ENCODE measurements at regions not wholly inside any gene's neighbourhood (a gene's known extent, or its start where the extent isn't known, plus 50 kb on each side); places are given as distances from the start of the nearest gene placed in this dataset.

DNA sequence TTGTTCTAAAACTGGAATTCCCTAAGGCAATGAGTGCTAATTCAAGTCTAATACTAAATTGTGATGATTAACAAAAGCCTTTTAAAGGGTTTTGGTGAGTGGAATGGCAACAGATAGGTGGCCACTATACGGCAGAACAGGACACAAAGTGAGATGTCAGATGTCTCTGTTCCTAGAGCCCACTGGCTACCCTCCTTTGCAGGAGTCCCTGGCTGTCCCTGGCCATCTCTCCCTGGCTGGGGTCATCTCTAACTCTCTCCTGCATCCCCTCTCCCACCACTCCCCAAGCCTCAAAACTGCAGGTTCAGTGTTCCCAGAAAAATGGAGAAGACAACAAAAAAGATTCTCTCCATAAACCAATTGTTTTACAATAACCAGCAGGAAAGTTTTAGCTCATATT is 79.2 kb downstream of the MDH1 start:
- 58 to 61% methylated on average over 1 of the region's 1 CpG for WGBS, 2 donors
- Histone ChIP-seq H3K4me3 (no peak overlapping the region), H3K9me3 (no peaks in the 10 kb centered on the region), H3K4me1 (no peaks in the 10 kb centered on the region), H3K27ac (no peak overlapping the region), H3K27me3 (no peaks in the 10 kb centered on the region), H3K36me3 (ENCODE audit: low read depth, missing control alignments) (no peaks in the 10 kb centered on the region)
- DNase-seq, result no peak
- intact Hi-C loops (cut with DNase I; ENCODE audit: low total_unique reads), result no loop called here
- TF ChIP-seq POLR2A (IDR thresholded peaks at IDR 0.05), result no peak
- TF ChIP-seq, protein P1, sequence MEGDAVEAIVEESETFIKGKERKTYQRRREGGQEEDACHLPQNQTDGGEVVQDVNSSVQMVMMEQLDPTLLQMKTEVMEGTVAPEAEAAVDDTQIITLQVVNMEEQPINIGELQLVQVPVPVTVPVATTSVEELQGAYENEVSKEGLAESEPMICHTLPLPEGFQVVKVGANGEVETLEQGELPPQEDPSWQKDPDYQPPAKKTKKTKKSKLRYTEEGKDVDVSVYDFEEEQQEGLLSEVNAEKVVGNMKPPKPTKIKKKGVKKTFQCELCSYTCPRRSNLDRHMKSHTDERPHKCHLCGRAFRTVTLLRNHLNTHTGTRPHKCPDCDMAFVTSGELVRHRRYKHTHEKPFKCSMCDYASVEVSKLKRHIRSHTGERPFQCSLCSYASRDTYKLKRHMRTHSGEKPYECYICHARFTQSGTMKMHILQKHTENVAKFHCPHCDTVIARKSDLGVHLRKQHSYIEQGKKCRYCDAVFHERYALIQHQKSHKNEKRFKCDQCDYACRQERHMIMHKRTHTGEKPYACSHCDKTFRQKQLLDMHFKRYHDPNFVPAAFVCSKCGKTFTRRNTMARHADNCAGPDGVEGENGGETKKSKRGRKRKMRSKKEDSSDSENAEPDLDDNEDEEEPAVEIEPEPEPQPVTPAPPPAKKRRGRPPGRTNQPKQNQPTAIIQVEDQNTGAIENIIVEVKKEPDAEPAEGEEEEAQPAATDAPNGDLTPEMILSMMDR (IDR thresholded peaks at IDR 0.05), result no peak

DNA sequence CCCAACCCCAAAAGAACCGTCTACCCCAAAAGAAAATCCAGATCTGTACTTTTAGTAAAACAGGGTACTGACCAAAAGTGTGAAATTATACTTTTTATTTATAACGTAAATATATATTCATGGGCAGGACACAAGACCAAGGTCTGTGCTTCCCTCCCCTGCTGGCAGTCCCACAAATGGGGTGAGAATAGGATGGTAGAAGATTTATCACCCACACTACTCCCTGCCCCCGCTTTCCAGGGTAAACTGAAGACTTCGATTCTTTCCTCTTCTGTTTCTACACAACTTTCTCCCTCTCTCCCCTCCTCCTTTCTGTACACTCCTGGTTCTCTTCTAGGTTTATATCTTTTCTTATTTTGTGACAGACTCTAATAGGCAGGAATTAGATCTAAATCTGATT is 79.7 kb downstream of the MDH1 start:
- Histone ChIP-seq H3K36me3 (ENCODE audit: low read depth, missing control alignments) (no peaks in the 10 kb centered on the region), H3K4me1 (no peaks in the 10 kb centered on the region), H3K4me3 (no peak overlapping the region), H3K27ac (no peak overlapping the region), H3K27me3 (no peaks in the 10 kb centered on the region), H3K9me3 (no peaks in the 10 kb centered on the region)
- no peak for DNase-seq
- no peak for TF ChIP-seq POLR2A (IDR thresholded peaks at IDR 0.05)
- TF ChIP-seq, protein P1 (IDR thresholded peaks at IDR 0.05), result no peak
- 63% methylated on average over 4 of the region's 4 CpGs for WGBS, 2 donors
- intact Hi-C loops (cut with DNase I; ENCODE audit: low total_unique reads), result no loop called here

DNA sequence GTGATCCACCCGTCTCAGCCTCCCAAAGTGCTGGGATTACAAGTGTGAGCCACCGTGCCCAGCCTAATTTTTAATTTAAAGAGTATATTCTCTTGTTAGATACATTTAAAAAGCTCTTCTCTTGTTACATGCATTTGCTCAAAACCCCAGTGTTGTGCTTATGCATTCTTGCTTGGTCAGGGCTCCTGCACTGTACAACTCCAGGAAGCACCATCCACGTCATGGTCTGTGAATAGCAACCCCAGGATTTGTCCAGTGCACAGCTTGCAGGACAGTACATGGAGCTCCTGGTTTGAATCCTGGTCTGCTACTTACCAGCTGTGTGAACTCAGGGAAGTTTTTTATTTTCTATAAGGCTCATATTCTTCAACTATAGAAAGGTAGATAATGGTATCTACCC is 80.8 kb downstream of the MDH1 start:
- 84 to 86% methylated on average over 3 of the region's 3 CpGs for WGBS, 2 donors
- H3K27me3 ChIP-seq, result no peaks in the 10 kb centered on the region
- no peak for TF ChIP-seq POLR2A (IDR thresholded peaks at IDR 0.05)
- TF ChIP-seq, protein P1 (IDR thresholded peaks at IDR 0.05), result no peak
- H3K4me3 ChIP-seq, result no peak overlapping the region
- H3K36me3 ChIP-seq (ENCODE audit: low read depth, missing control alignments), result no peaks in the 10 kb centered on the region
- no peak overlapping the region for H3K27ac ChIP-seq
- no peak for DNase-seq
- H3K9me3 ChIP-seq, result no peaks in the 10 kb centered on the region
- intact Hi-C loops (cut with DNase I; ENCODE audit: low total_unique reads), result no loop called here
- no peaks in the 10 kb centered on the region for H3K4me1 ChIP-seq

DNA sequence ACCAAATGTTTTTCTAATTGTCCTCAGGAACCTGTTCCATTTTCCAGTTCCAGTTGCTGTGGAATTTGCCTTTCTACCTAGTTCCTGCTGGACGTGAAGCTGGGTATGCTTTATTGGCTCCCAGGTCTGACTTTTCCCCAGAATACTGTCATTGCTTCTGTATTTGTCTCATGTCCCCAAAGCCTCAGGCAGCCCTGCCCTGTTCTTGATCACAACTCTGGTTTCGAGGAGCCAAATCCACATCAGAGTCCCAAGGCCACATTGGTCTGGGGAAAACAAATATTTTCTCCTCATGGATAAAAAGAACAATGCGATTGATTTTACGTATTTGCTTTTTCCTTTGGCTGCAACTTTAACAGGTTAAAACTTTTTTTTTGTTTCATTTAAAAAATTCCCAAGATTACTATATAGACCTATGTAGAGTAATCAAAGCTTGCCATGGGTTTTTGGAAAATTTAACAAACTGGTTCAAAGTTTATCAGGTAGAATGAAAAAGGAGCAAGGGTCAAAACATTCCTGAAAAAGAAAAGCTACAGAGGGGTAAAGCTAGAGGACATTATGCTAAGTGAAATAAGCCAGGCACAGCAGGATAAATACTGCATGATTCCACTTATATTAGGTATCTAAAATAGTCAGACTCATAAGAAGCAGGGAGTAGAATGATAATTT is 85.2 kb downstream of the MDH1 start:
- Histone ChIP-seq H3K4me3 (no peak overlapping the region), H3K36me3 (ENCODE audit: low read depth, missing control alignments) (no peaks in the 10 kb centered on the region), H3K27me3 (no peaks in the 10 kb centered on the region), H3K9me3 (no peaks in the 10 kb centered on the region), H3K27ac (no peak overlapping the region), H3K4me1 (no peaks in the 10 kb centered on the region)
- no peak for DNase-seq
- 86 to 87% methylated on average over 4 of the region's 4 CpGs for WGBS, 2 donors
- TF ChIP-seq POLR2A (IDR thresholded peaks at IDR 0.05), result no peak
- TF ChIP-seq, protein P1 (IDR thresholded peaks at IDR 0.05), result no peak
- intact Hi-C loops (cut with DNase I; ENCODE audit: low total_unique reads), result no loop called here

DNA sequence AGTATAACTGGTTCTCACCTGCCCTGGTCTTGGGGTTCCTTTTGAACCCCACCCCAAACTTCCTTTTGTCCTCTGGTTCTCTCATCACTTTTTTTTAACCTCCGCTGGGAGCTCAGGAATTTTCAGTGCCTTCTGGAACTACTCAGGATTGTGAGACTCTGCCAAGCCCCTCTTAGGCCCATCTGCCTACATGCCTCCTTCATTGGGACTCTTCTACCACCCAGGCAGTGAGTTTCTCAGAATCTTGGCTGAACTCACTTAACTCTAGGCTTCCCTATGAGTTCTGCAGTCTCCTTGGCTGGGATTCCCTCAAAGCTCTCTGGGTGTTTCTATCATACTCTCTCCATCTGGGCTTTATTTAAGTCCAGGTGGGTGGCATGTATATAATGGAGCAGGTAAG is 86.3 kb downstream of the MDH1 start:
- no peaks in the 10 kb centered on the region for H3K27me3 ChIP-seq
- DNase-seq, result no peak
- no peaks in the 10 kb centered on the region for H3K36me3 ChIP-seq (ENCODE audit: low read depth, missing control alignments)
- no peak overlapping the region for H3K4me3 ChIP-seq
- H3K9me3 ChIP-seq, result no peaks in the 10 kb centered on the region
- no peak overlapping the region for H3K27ac ChIP-seq
- H3K4me1 ChIP-seq, result no peaks in the 10 kb centered on the region
- WGBS, 2 donors, result 79 to 87% methylated on average over 1 of the region's 1 CpG
- intact Hi-C loops (cut with DNase I; ENCODE audit: low total_unique reads), result no loop called here
- TF ChIP-seq POLR2A (IDR thresholded peaks at IDR 0.05), result no peak
- TF ChIP-seq, protein P1 (IDR thresholded peaks at IDR 0.05), result no peak
